Liver (tissue), 8 donors: ENCODE measurements at regions not wholly inside any gene's neighbourhood (a gene's known extent, or its start where the extent isn't known, plus 50 kb on each side); places are given as distances from the start of the nearest gene placed in this dataset.

Experiments used
- DNase-seq: peaks from one replicate; pipeline ENCODE4 v3.0.0-alpha.2; 2017; ENCODE audit warnings: low spot score
- H3K27ac ChIP-seq, 2 donors: one replicate each; pipeline ENCODE4 v1.7.0; 2013; ENCODE audit warnings: inconsistent platforms in 2 of 2, low read length in 2 of 2, control low read depth in 1 of 2, low read depth in 1 of 2, mild to moderate bottlenecking in 1 of 2
- H3K27me3 ChIP-seq, 4 donors: one replicate each; pipeline versions ENCODE4 v1.6.1 to v1.7.0; 2013; ENCODE audit warnings: low read length in 3 of 4, inconsistent platforms in 1 of 4, mild to moderate bottlenecking in 1 of 4, moderate library complexity in 1 of 4; ENCODE audit not compliant: control insufficient read depth in 4 of 4, insufficient read depth in 4 of 4
- H3K36me3 ChIP-seq, 4 donors: one replicate each; pipeline versions ENCODE4 v1.6.1 to v1.7.0; 2013; ENCODE audit warnings: low read length in 3 of 4, mild to moderate bottlenecking in 3 of 4, low read depth in 1 of 4, moderate library complexity in 1 of 4; ENCODE audit not compliant: control insufficient read depth in 4 of 4, insufficient read depth in 3 of 4
- H3K4me1 ChIP-seq, 4 donors: one replicate each; pipeline versions ENCODE4 v1.6.1 to v1.7.0; 2013; ENCODE audit warnings: low read length in 3 of 4, mild to moderate bottlenecking in 3 of 4, moderate library complexity in 1 of 4; ENCODE audit not compliant: control insufficient read depth in 4 of 4, insufficient read depth in 4 of 4
- H3K4me3 ChIP-seq, 3 donors: one replicate each; pipeline versions ENCODE4 v1.6.1 to v1.7.0; 2013; ENCODE audit warnings: low read length in 3 of 3, control low read depth in 1 of 3, low read depth in 1 of 3, mild to moderate bottlenecking in 1 of 3
- H3K9ac ChIP-seq, 2 donors: one replicate each; pipeline ENCODE4 v1.7.0; 2013; ENCODE audit warnings: low read length in 2 of 2, mild to moderate bottlenecking in 2 of 2, moderate library complexity in 2 of 2, control low read depth in 1 of 2, low read depth in 1 of 2
- H3K9me3 ChIP-seq, 4 donors: one replicate each; pipeline versions ENCODE4 v1.6.1 to v1.7.0; 2013; ENCODE audit warnings: low read length in 3 of 4; ENCODE audit not compliant: control insufficient read depth in 4 of 4
- EGR1 ChIP-seq, 2 donors: IDR thresholded peaks; 2 replicates each; pipeline ENCODE4 v1.6.1; 2016 to 2018; ENCODE audit warnings: antibody characterized with exemption in 2 of 2, low read depth in 2 of 2
- FOXA1 ChIP-seq: IDR thresholded peaks from 2 replicates; pipeline ENCODE4 v1.6.1; 2016; ENCODE audit warnings: antibody characterized with exemption
- FOXA2 ChIP-seq: IDR thresholded peaks from 2 replicates; pipeline ENCODE4 v1.6.1; 2016; ENCODE audit warnings: antibody characterized with exemption
- GABPA ChIP-seq, 2 donors: IDR thresholded peaks in 1 of 2; conservative IDR thresholded peaks in 1 of 2; 2 replicates each; pipeline ENCODE4 v1.6.1; 2016; ENCODE audit warnings: antibody characterized with exemption in 2 of 2, mild to moderate bottlenecking in 1 of 2, moderate library complexity in 1 of 2
- HNF4A ChIP-seq, 2 donors: conservative IDR thresholded peaks; 2 replicates each; pipeline ENCODE4 v1.6.1; 2016; ENCODE audit warnings: antibody characterized with exemption in 2 of 2, mild to moderate bottlenecking in 2 of 2
- HNF4G ChIP-seq: IDR thresholded peaks from 2 replicates; pipeline ENCODE4 v1.6.1; 2016; ENCODE audit warnings: antibody characterized with exemption
- JUND ChIP-seq, 2 donors: IDR thresholded peaks; 2 replicates each; pipeline ENCODE4 v1.6.1; 2016; ENCODE audit warnings: antibody characterized with exemption in 2 of 2
- NR2F2 ChIP-seq: IDR thresholded peaks from 2 replicates; pipeline ENCODE4 v1.6.1; 2016; ENCODE audit warnings: antibody characterized with exemption
- RAD21 ChIP-seq, 2 donors: IDR thresholded peaks; 2 replicates each; pipeline ENCODE4 v1.6.1; 2016; ENCODE audit warnings: antibody characterized with exemption in 2 of 2, mild to moderate bottlenecking in 2 of 2
- RXRA ChIP-seq, 2 donors: IDR thresholded peaks; 2 replicates each; pipeline ENCODE4 v1.6.1; 2017 to 2018; ENCODE audit warnings: antibody characterized with exemption in 2 of 2, mild to moderate bottlenecking in 1 of 2
- SP1 ChIP-seq: IDR thresholded peaks from 2 replicates; pipeline ENCODE4 v1.6.1; 2018; ENCODE audit warnings: antibody characterized with exemption, mild to moderate bottlenecking
- TAF1 ChIP-seq: conservative IDR thresholded peaks from 2 replicates; pipeline ENCODE4 v1.6.1; 2016; ENCODE audit warnings: antibody characterized with exemption, mild to moderate bottlenecking
- YY1 ChIP-seq: IDR thresholded peaks from 2 replicates; pipeline ENCODE4 v1.6.1; 2016; ENCODE audit warnings: antibody characterized with exemption, mild to moderate bottlenecking
- WGBS: extraction: QIAGEN DNeasy Blood & Tissue Kit; methylation state at CpG from one replicate; pipeline ENCODE4 v1.1.7; 2013; 5-methylcytosine and 5-hydroxymethylcytosine counted together
- TF ChIP-seq, protein P1 (sequence below): IDR thresholded peaks from 2 replicates; pipeline ENCODE4 v1.6.1; 2016; ENCODE audit warnings: antibody characterized with exemption
- TF ChIP-seq, protein P2 (sequence below): IDR thresholded peaks from 2 replicates; pipeline ENCODE4 v1.6.1; 2016; ENCODE audit warnings: antibody characterized with exemption
- TF ChIP-seq, protein P3 (sequence below): fragments of 150-350 bp; IDR thresholded peaks from 2 replicates; pipeline ENCODE4 v1.5.1; 2017; ENCODE audit warnings: improper control_type of control experiment, low read depth, low read length; ENCODE audit not compliant: missing input control
- TF ChIP-seq, protein P4 (sequence below): IDR thresholded peaks from 2 replicates; pipeline ENCODE4 v1.6.1; 2016; ENCODE audit warnings: antibody characterized with exemption
- TF ChIP-seq, protein P5 (sequence below): IDR thresholded peaks from 2 replicates; pipeline ENCODE4 v1.6.1; 2016; ENCODE audit warnings: antibody characterized with exemption, mild to moderate bottlenecking
- donor health status: healthy.
- donor health status: healthy.
- donor health status: healthy.
- donor health status: healthy.
- donor health status: healthy.

DNA sequence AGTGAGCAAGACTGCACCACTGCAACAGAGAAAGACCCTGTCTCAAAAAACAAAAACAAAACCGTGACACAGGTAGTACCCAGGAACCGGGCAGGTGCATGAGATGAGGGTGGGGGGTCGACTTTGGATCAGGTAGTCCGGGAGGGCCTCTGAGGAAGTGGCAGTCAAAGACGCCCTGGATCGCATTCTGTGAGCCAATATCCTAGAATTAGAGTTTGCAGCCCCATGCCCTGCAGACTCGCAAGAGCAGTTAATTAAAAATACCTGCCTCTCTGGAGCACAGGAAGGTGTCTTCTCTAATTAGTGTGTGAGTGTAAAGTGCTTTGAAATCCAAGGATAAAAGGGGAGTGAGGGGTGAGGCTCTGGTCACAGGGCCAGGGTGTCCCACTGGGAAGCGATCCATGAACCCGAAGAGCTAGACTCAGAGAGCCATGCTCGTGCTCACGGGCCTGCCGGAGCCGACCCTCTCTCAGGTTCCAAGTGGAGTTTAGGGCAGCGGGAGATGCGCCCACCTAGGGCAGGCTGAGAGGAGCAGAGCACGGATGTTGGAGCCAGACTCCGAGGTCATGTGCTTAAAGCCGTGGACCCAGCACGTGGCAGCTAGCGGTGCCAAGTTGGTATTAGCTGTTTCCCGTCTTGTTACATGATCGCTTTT is 74.7 kb upstream of the PTPN1 start:
- Histone ChIP-seq H3K27ac (no peak overlapping the region), H3K4me3 (no peak overlapping the region), H3K9me3 (no peaks in the 10 kb centered on the region), H3K27me3 (no peaks in the 10 kb centered on the region), H3K36me3 (no peaks in the 10 kb centered on the region), H3K9ac (no peak overlapping the region), H3K4me1 (peaks cover 0 to 5% (median 2%) of the 10 kb centered on the region in 4 donors)
- DNase-seq, result no peak
- WGBS, result 90% methylated on average over 22 of the region's 22 CpGs
- no peak for TF ChIP-seq RXRA (IDR thresholded peaks at IDR 0.05)
- TF ChIP-seq HNF4G, result no peak
- no peak for TF ChIP-seq GABPA (IDR thresholded peaks at IDR 0.05 in 1 of 2, conservative IDR thresholded peaks at IDR 0.05 in 1 of 2)
- TF ChIP-seq, protein P1, sequence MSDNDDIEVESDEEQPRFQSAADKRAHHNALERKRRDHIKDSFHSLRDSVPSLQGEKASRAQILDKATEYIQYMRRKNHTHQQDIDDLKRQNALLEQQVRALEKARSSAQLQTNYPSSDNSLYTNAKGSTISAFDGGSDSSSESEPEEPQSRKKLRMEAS, result no peak
- TF ChIP-seq SP1, result no peak
- TF ChIP-seq, protein P2, sequence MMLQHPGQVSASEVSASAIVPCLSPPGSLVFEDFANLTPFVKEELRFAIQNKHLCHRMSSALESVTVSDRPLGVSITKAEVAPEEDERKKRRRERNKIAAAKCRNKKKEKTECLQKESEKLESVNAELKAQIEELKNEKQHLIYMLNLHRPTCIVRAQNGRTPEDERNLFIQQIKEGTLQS, result no peak
- TF ChIP-seq, protein P3, sequence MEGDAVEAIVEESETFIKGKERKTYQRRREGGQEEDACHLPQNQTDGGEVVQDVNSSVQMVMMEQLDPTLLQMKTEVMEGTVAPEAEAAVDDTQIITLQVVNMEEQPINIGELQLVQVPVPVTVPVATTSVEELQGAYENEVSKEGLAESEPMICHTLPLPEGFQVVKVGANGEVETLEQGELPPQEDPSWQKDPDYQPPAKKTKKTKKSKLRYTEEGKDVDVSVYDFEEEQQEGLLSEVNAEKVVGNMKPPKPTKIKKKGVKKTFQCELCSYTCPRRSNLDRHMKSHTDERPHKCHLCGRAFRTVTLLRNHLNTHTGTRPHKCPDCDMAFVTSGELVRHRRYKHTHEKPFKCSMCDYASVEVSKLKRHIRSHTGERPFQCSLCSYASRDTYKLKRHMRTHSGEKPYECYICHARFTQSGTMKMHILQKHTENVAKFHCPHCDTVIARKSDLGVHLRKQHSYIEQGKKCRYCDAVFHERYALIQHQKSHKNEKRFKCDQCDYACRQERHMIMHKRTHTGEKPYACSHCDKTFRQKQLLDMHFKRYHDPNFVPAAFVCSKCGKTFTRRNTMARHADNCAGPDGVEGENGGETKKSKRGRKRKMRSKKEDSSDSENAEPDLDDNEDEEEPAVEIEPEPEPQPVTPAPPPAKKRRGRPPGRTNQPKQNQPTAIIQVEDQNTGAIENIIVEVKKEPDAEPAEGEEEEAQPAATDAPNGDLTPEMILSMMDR, result no peak
- TF ChIP-seq FOXA2, result no peak
- TF ChIP-seq, protein P4, sequence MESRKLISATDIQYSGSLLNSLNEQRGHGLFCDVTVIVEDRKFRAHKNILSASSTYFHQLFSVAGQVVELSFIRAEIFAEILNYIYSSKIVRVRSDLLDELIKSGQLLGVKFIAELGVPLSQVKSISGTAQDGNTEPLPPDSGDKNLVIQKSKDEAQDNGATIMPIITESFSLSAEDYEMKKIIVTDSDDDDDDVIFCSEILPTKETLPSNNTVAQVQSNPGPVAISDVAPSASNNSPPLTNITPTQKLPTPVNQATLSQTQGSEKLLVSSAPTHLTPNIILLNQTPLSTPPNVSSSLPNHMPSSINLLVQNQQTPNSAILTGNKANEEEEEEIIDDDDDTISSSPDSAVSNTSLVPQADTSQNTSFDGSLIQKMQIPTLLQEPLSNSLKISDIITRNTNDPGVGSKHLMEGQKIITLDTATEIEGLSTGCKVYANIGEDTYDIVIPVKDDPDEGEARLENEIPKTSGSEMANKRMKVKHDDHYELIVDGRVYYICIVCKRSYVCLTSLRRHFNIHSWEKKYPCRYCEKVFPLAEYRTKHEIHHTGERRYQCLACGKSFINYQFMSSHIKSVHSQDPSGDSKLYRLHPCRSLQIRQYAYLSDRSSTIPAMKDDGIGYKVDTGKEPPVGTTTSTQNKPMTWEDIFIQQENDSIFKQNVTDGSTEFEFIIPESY, result no peak
- no peak for TF ChIP-seq RAD21 (IDR thresholded peaks at IDR 0.05)
- TF ChIP-seq TAF1, result no peak
- TF ChIP-seq YY1, result no peak

DNA sequence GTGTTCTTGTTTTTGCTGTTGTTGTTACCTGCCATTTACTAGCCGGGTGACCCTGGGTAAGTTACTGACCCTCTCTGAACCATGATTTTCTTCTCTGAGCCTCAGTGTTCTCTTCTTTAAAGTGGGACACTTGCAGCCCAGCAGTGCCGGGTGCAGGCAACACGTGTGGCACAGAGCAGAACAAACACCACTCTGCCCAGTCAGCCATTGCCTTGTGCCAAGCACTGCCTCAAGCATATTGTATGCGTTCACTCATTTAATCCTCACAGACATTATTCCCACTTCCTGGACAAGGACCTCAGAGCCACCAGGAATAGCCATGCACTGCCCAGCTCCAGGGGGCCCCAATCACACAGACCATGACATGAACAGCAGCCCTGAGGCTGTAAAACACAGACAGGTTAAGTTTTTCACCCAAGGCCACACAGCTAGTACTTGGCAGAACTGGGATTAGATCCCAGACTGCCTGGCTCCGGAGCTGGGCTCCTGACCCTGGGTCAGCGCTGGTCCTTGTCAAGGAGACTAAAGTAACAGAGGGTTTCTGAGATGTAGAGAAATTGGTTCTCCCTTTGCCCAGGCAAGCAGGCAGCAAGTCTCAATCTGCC is 74.0 kb upstream of the PTPN1 start:
- TF ChIP-seq RAD21 (IDR thresholded peaks at IDR 0.05), result no peak
- no peak for TF ChIP-seq JUND (IDR thresholded peaks at IDR 0.05)
- TF ChIP-seq YY1, result no peak
- no peak for TF ChIP-seq SP1
- TF ChIP-seq, protein P2, result no peak
- TF ChIP-seq, protein P1, result no peak
- no peak for TF ChIP-seq EGR1 (IDR thresholded peaks at IDR 0.05; ENCODE audit: low read depth in 2 of 2)
- TF ChIP-seq, protein P3, result no peak
- TF ChIP-seq GABPA (IDR thresholded peaks at IDR 0.05 in 1 of 2, conservative IDR thresholded peaks at IDR 0.05 in 1 of 2), result no peak
- TF ChIP-seq FOXA2, result no peak
- TF ChIP-seq, protein P5, sequence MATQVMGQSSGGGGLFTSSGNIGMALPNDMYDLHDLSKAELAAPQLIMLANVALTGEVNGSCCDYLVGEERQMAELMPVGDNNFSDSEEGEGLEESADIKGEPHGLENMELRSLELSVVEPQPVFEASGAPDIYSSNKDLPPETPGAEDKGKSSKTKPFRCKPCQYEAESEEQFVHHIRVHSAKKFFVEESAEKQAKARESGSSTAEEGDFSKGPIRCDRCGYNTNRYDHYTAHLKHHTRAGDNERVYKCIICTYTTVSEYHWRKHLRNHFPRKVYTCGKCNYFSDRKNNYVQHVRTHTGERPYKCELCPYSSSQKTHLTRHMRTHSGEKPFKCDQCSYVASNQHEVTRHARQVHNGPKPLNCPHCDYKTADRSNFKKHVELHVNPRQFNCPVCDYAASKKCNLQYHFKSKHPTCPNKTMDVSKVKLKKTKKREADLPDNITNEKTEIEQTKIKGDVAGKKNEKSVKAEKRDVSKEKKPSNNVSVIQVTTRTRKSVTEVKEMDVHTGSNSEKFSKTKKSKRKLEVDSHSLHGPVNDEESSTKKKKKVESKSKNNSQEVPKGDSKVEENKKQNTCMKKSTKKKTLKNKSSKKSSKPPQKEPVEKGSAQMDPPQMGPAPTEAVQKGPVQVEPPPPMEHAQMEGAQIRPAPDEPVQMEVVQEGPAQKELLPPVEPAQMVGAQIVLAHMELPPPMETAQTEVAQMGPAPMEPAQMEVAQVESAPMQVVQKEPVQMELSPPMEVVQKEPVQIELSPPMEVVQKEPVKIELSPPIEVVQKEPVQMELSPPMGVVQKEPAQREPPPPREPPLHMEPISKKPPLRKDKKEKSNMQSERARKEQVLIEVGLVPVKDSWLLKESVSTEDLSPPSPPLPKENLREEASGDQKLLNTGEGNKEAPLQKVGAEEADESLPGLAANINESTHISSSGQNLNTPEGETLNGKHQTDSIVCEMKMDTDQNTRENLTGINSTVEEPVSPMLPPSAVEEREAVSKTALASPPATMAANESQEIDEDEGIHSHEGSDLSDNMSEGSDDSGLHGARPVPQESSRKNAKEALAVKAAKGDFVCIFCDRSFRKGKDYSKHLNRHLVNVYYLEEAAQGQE, result no peak
- TF ChIP-seq FOXA1, result no peak
- no peak for TF ChIP-seq TAF1
- TF ChIP-seq HNF4A (conservative IDR thresholded peaks at IDR 0.05), result no peak
- no peak for TF ChIP-seq NR2F2
- no peak for TF ChIP-seq RXRA (IDR thresholded peaks at IDR 0.05)
- TF ChIP-seq HNF4G, result no peak
- H3K9ac ChIP-seq, result no peak overlapping the region
- no peaks in the 10 kb centered on the region for H3K27me3 ChIP-seq
- no peak overlapping the region for H3K27ac ChIP-seq
- no peak for DNase-seq
- 79% methylated on average over 6 of the region's 6 CpGs for WGBS
- H3K36me3 ChIP-seq, result no peaks in the 10 kb centered on the region
- H3K9me3 ChIP-seq, result no peaks in the 10 kb centered on the region
- H3K4me3 ChIP-seq, result no peak overlapping the region
- H3K4me1 ChIP-seq, result peaks cover 0 to 10% (median 5%) of the 10 kb centered on the region in 4 donors
